ENCODE measurements at regions not wholly inside any gene's neighbourhood (a gene's known extent, or its start where the extent isn't known, plus 50 kb on each side); places are given as distances from the start of the nearest gene placed in this dataset.
"Not testable (repeated sequence)": the region's sequence is repeated elsewhere in the genome, so short reads cannot be mapped to it uniquely, and the experiment has no call there.

GRCh38 chr6:144495076-144495475 is 209.9 kb downstream of the UTRN start:
- TF ChIP-seq CTCF (IDR thresholded peaks at IDR 0.05; ENCODE audit: low read length); EZH2phosphoT487 (IDR thresholded peaks at IDR 0.05; ENCODE audit: low read length); EZH2 (optimal IDR thresholded peaks at IDR 0.05; ENCODE audit: low read depth, low read length): not testable (repeated sequence)
